ENCODE measurements at regions not wholly inside any gene's neighbourhood (a gene's known extent, or its start where the extent isn't known, plus 50 kb on each side); places are given as distances from the start of the nearest gene placed in this dataset.
A peak's percentile ranks its signal among the peaks of the same experiment; 100 is the strongest.
"Not testable (repeated sequence)": the region's sequence is repeated elsewhere in the genome, so short reads cannot be mapped to it uniquely, and the experiment has no call there.

- DNase-seq = no peak
Measured at GRCh38 chr2:59297816-59298215, 1056.7 kb upstream of the FANCL start.

- DNase-seq = no peak
Measured at GRCh38 chr2:59296279-59296678, 1055.2 kb upstream of the FANCL start.

- no peak for DNase-seq
Measured at GRCh38 chr2:59295524-59296162, 1054.5 kb upstream of the FANCL start.

GRCh38 chr2:59288771-59289170, 1047.6 kb upstream of the FANCL start:
- no peak for DNase-seq

GRCh38 chr2:59282374-59283057, 1041.4 kb upstream of the FANCL start:
- DNase-seq = no peak

- DNase-seq = no peak
Measured at GRCh38 chr2:59277671-59278070, 1036.5 kb upstream of the FANCL start.

- DNase-seq = no peak
Measured at GRCh38 chr2:59276917-59277316, 1035.8 kb upstream of the FANCL start.

GRCh38 chr2:59276033-59276432, 1034.9 kb upstream of the FANCL start:
- DNase-seq = no peak

- no peak for DNase-seq
Measured at GRCh38 chr2:59266453-59266852, 1025.3 kb upstream of the FANCL start.

GRCh38 chr2:59259913-59260312, 1018.8 kb upstream of the FANCL start:
- no peak for DNase-seq

GRCh38 chr2:59256290-59256689, 1015.2 kb upstream of the FANCL start:
- no peak for DNase-seq

- DNase-seq = no peak
Measured at GRCh38 chr2:59254279-59254678, 1013.2 kb upstream of the FANCL start.

- DNase-seq = no peak
Measured at GRCh38 chr2:59250307-59250677, 1009.2 kb upstream of the FANCL start.

GRCh38 chr2:59249441-59250306, 1008.5 kb upstream of the FANCL start:
- DNase-seq = peak; percentile 77

GRCh38 chr2:59239146-59239545, 998.0 kb upstream of the FANCL start:
- DNase-seq = no peak

GRCh38 chr2:59237311-59237710, 996.2 kb upstream of the FANCL start:
- no peak for DNase-seq

GRCh38 chr2:59236723-59237122, 995.6 kb upstream of the FANCL start:
- no peak for DNase-seq

GRCh38 chr2:59233920-59234319, 992.8 kb upstream of the FANCL start:
- no peak for DNase-seq

- no peak for DNase-seq
Measured at GRCh38 chr2:59233448-59233847, 992.3 kb upstream of the FANCL start.

- no peak for DNase-seq
Measured at GRCh38 chr2:59232394-59233165, 991.5 kb upstream of the FANCL start.

- not testable (repeated sequence) for DNase-seq
Measured at GRCh38 chr2:59226362-59226761, 985.2 kb upstream of the FANCL start.

GRCh38 chr2:59223742-59224141, 982.6 kb upstream of the FANCL start:
- DNase-seq = no peak

GRCh38 chr2:59217360-59217759, 976.2 kb upstream of the FANCL start:
- peak; percentile 49 for DNase-seq
